ENCODE measurements at regions not wholly inside any gene's neighbourhood (a gene's known extent, or its start where the extent isn't known, plus 50 kb on each side); places are given as distances from the start of the nearest gene placed in this dataset.

GRCh38 chr16:73730481-73731090 lies 566.0 kb upstream of the PSMD7 start:
- no peak for FAIRE-seq
- no peak for DNase-seq (ENCODE audit: extremely low spot score, insufficient read length, low read depth)

GRCh38 chr16:73725156-73725555 lies 571.5 kb upstream of the PSMD7 start:
- FAIRE-seq = no peak

GRCh38 chr16:73724503-73724902 lies 572.1 kb upstream of the PSMD7 start:
- DNase-seq (ENCODE audit: extremely low spot score, insufficient read length, low read depth) (no peak), FAIRE-seq (no peak)

More at GRCh38 chr16:73725156-73725555, 571.5 kb upstream of the PSMD7 start:
- no peak for DNase-seq (ENCODE audit: extremely low spot score, insufficient read length, low read depth)

- DNase-seq (ENCODE audit: extremely low spot score, insufficient read length, low read depth) (no peak), FAIRE-seq (no peak)
These were observed 579.2 kb upstream of the PSMD7 start for GRCh38 chr16:73717266-73717974.

GRCh38 chr16:73714976-73715375 lies 581.6 kb upstream of the PSMD7 start:
- no peak for FAIRE-seq
- no peak for DNase-seq (ENCODE audit: extremely low spot score, insufficient read length, low read depth)

GRCh38 chr16:73713778-73714495 lies 582.7 kb upstream of the PSMD7 start:
- no peak for FAIRE-seq
- DNase-seq (ENCODE audit: extremely low spot score, insufficient read length, low read depth) = no peak

GRCh38 chr16:73713251-73713650 lies 583.4 kb upstream of the PSMD7 start:
- DNase-seq (ENCODE audit: extremely low spot score, insufficient read length, low read depth) (no peak), FAIRE-seq (no peak)

- DNase-seq (ENCODE audit: extremely low spot score, insufficient read length, low read depth) = no peak
- FAIRE-seq = no peak
These were observed 585.1 kb upstream of the PSMD7 start for GRCh38 chr16:73711406-73712080.

- no peak for DNase-seq (ENCODE audit: extremely low spot score, insufficient read length, low read depth)
- no peak for FAIRE-seq
These were observed 586.1 kb upstream of the PSMD7 start for GRCh38 chr16:73710526-73710925.

GRCh38 chr16:73707863-73708262 lies 588.8 kb upstream of the PSMD7 start:
- FAIRE-seq = no peak
- no peak for DNase-seq (ENCODE audit: extremely low spot score, insufficient read length, low read depth)

GRCh38 chr16:73703891-73704290 lies 592.7 kb upstream of the PSMD7 start:
- no peak for FAIRE-seq

GRCh38 chr16:73697336-73697735 lies 599.3 kb upstream of the PSMD7 start:
- FAIRE-seq (no peak), DNase-seq (ENCODE audit: extremely low spot score, insufficient read length, low read depth) (no peak)

More at GRCh38 chr16:73703891-73704290, 592.7 kb upstream of the PSMD7 start:
- DNase-seq (ENCODE audit: extremely low spot score, insufficient read length, low read depth) = no peak

- FAIRE-seq (no peak), DNase-seq (ENCODE audit: extremely low spot score, insufficient read length, low read depth) (no peak)
These were observed 603.8 kb upstream of the PSMD7 start for GRCh38 chr16:73692861-73693260.

GRCh38 chr16:73683804-73684203 lies 612.8 kb upstream of the PSMD7 start:
- DNase-seq (ENCODE audit: extremely low spot score, insufficient read length, low read depth) = no peak
- FAIRE-seq = no peak

- FAIRE-seq = no peak
- no peak for DNase-seq (ENCODE audit: extremely low spot score, insufficient read length, low read depth)
These were observed 624.2 kb upstream of the ZFHX3 start for GRCh38 chr16:73672135-73672534.

GRCh38 chr16:73670836-73671820 lies 623.2 kb upstream of the ZFHX3 start:
- FAIRE-seq (no peak), DNase-seq (ENCODE audit: extremely low spot score, insufficient read length, low read depth) (no peak)

- no peak for DNase-seq (ENCODE audit: extremely low spot score, insufficient read length, low read depth)
- FAIRE-seq = no peak
These were observed 621.8 kb upstream of the ZFHX3 start for GRCh38 chr16:73669535-73670274.

- FAIRE-seq (no peak), DNase-seq (ENCODE audit: extremely low spot score, insufficient read length, low read depth) (no peak)
These were observed 615.8 kb upstream of the ZFHX3 start for GRCh38 chr16:73663720-73664119.

GRCh38 chr16:73636196-73636595 lies 588.3 kb upstream of the ZFHX3 start:
- FAIRE-seq (no peak), DNase-seq (ENCODE audit: extremely low spot score, insufficient read length, low read depth) (no peak)
